IMR-90 (cell line): ENCODE measurements at regions not wholly inside any gene's neighbourhood (a gene's known extent, or its start where the extent isn't known, plus 50 kb on each side); places are given as distances from the start of the nearest gene placed in this dataset.

Experiments used
- ATAC-seq: fragments of 200-7000 bp; cut with Tn5 transposase; 2 replicates; pipeline ENCODE4 v1.9.1; 2020; ENCODE audit warnings: low read depth, mild to moderate bottlenecking, moderate library complexity
- BruUV-seq: library from RNA; stranded (reverse); fragments of 400-500 nt; replicated peaks from 2 replicates; lab custom pipeline; 2021; lab: Mats Ljungman, UMichigan
- CTCF ChIA-PET: fragments of 300-600 bp; formaldehyde crosslinking; extraction: SDS; loops from one replicate; lab custom pipeline; 2021; ENCODE audit warnings: antibody characterized with exemption; lab: Yijun Ruan, JAX
- POLR2A ChIA-PET: fragments of 300-600 bp; sonication (Branson Sonifier 250); formaldehyde crosslinking; loops from one replicate; lab custom pipeline; 2022; ENCODE audit warnings: antibody characterized with exemption; ENCODE audit not compliant: unreplicated experiment; lab: Charles Lee
- DNase-seq: peaks from one replicate; pipeline ENCODE4 v3.0.0; 2013
- H2AFZ ChIP-seq: replicated peaks from 2 replicates; pipeline ENCODE3; 2013; ENCODE audit warnings: low read length, mild to moderate bottlenecking; ENCODE audit not compliant: poor library complexity
- H2AK5ac ChIP-seq: 2 replicates; pipeline ENCODE4 v1.6.1; 2013; ENCODE audit warnings: low read depth, low read length, inconsistent platforms
- H2AK9ac ChIP-seq: replicated peaks from 2 replicates; pipeline ENCODE3; 2013; ENCODE audit warnings: mild to moderate bottlenecking, low read depth, low read length, moderate library complexity; ENCODE audit not compliant: poor library complexity
- H2BK120ac ChIP-seq: 2 replicates; pipeline ENCODE4 v1.6.1; 2013; ENCODE audit warnings: low read depth, low read length, inconsistent platforms
- H2BK15ac ChIP-seq: 3 replicates; pipeline ENCODE4 v1.6.1; 2013; ENCODE audit warnings: low read depth, low read length, inconsistent platforms
- H2BK20ac ChIP-seq: 2 replicates; pipeline ENCODE4 v1.6.1; 2013; ENCODE audit warnings: low read depth, mild to moderate bottlenecking, inconsistent platforms, low read length, moderate library complexity
- H2BK5ac ChIP-seq: 2 replicates; pipeline ENCODE4 v1.6.1; 2013; ENCODE audit warnings: mild to moderate bottlenecking, low read depth, low read length, inconsistent platforms; ENCODE audit not compliant: poor library complexity, severe bottlenecking
- H3K14ac ChIP-seq: replicated peaks from 2 replicates; pipeline ENCODE4 v1.6.1; 2013; ENCODE audit warnings: low read depth, low read length, inconsistent platforms
- H3K18ac ChIP-seq: 2 replicates; pipeline ENCODE4 v1.6.1; 2013; ENCODE audit warnings: low read depth, low read length, control low read depth
- H3K23ac ChIP-seq: 2 replicates; pipeline ENCODE4 v1.6.1; 2013; ENCODE audit warnings: low read depth, low read length, inconsistent platforms
- H3K27ac ChIP-seq: 2 replicates; pipeline ENCODE4 v1.5.1; 2013; ENCODE audit warnings: mild to moderate bottlenecking, control low read depth, low read length; ENCODE audit not compliant: insufficient read depth
- H3K27me3 ChIP-seq: 2 replicates; pipeline ENCODE4 v1.6.1; 2013; ENCODE audit warnings: low read length; ENCODE audit not compliant: control insufficient read depth, insufficient read depth
- H3K36me3 ChIP-seq: 2 replicates; pipeline ENCODE4 v1.6.1; 2013; ENCODE audit warnings: low read length, mixed read lengths; ENCODE audit not compliant: control insufficient read depth, insufficient read depth
- H3K4ac ChIP-seq: 2 replicates; pipeline ENCODE4 v1.6.1; 2013; ENCODE audit warnings: low read depth, low read length, inconsistent platforms
- H3K4me1 ChIP-seq: 2 replicates; pipeline ENCODE4 v1.6.1; 2013; ENCODE audit warnings: low read length, mixed read lengths; ENCODE audit not compliant: control insufficient read depth, insufficient read depth
- H3K4me2 ChIP-seq: 2 replicates; pipeline ENCODE4 v1.6.1; 2013; ENCODE audit warnings: low read depth, mild to moderate bottlenecking, control low read depth, low read length, moderate library complexity
- H3K4me3 ChIP-seq: 2 replicates; pipeline ENCODE4 v1.5.1; 2013; ENCODE audit warnings: low read depth, mild to moderate bottlenecking, control low read depth, low read length, moderate library complexity; ENCODE audit not compliant: insufficient read depth
- H3K56ac ChIP-seq: 2 replicates; pipeline ENCODE4 v1.6.1; 2013; ENCODE audit warnings: low read length, inconsistent platforms; ENCODE audit not compliant: insufficient read depth; ENCODE audit errors: extremely low read depth
- H3K79me1 ChIP-seq, 2 experiments: 2 replicates each; pipeline ENCODE4 v1.6.1; 2013; ENCODE audit warnings: low read length in 2 of 2, inconsistent platforms in 1 of 2, low read depth in 1 of 2
- H3K9ac ChIP-seq: 2 replicates; pipeline ENCODE4 v1.6.1; 2013; ENCODE audit warnings: low read depth, low read length, control low read depth
- H3K9me1 ChIP-seq: 2 replicates; pipeline ENCODE4 v1.6.1; 2013; ENCODE audit warnings: low read length, inconsistent platforms; ENCODE audit not compliant: insufficient read depth
- H3K9me3 ChIP-seq: 2 replicates; pipeline ENCODE4 v1.6.1; 2013; ENCODE audit warnings: low read length; ENCODE audit not compliant: control insufficient read depth, insufficient read depth
- H4K20me1 ChIP-seq: 2 replicates; pipeline ENCODE4 v1.6.1; 2013; ENCODE audit warnings: low read length, inconsistent platforms; ENCODE audit not compliant: insufficient read depth
- H4K5ac ChIP-seq: 2 replicates; pipeline ENCODE4 v1.6.1; 2013; ENCODE audit warnings: mild to moderate bottlenecking, low read depth, low read length, control low read depth
- H4K8ac ChIP-seq, 2 experiments: 2 replicates each; pipeline ENCODE4 v1.6.1; 2013; ENCODE audit warnings: low read depth in 2 of 2, low read length in 2 of 2, control low read depth in 1 of 2, inconsistent platforms in 1 of 2
- H4K91ac ChIP-seq: 2 replicates; pipeline ENCODE4 v1.6.1; 2013; ENCODE audit warnings: low read depth, low read length, inconsistent platforms; ENCODE audit not compliant: insufficient read depth
- CHD1 ChIP-seq: IDR thresholded peaks from 2 replicates; pipeline ENCODE4 v1.6.1; 2012; ENCODE audit warnings: low read depth, low read length, improper control_type of control experiment
- FOS ChIP-seq: fragments of 150-350 bp; IDR thresholded peaks from 2 replicates; pipeline ENCODE4 v1.6.1; 2016; ENCODE audit warnings: low read depth, low read length
- MAFK ChIP-seq: IDR thresholded peaks from 2 replicates; pipeline ENCODE4 v1.6.1; 2012; ENCODE audit warnings: low read depth, low read length, improper control_type of control experiment
- RAD21 ChIP-seq: IDR thresholded peaks from 2 replicates; pipeline ENCODE4 v1.6.1; 2012; ENCODE audit warnings: low read length, improper control_type of control experiment
- RCOR1 ChIP-seq: IDR thresholded peaks from 2 replicates; pipeline ENCODE4 v1.6.1; 2012; ENCODE audit warnings: mild to moderate bottlenecking, low read length, improper control_type of control experiment; ENCODE audit not compliant: insufficient replicate concordance
- SMC3 ChIP-seq: fragments of 150-350 bp; IDR thresholded peaks from 2 replicates; pipeline ENCODE4 v1.6.1; 2016; ENCODE audit warnings: low read depth, mild to moderate bottlenecking, antibody characterized with exemption, low read length, moderate library complexity
- WGBS, 2 experiments: methylation state at CpG; one replicate each; pipeline versions ENCODE4 v1.1.5 to v1.1.7; 2013; ENCODE audit warnings: missing lambda C conversion rate in 2 of 2; ENCODE audit not compliant: insufficient read length in 1 of 2; ENCODE audit errors: extremely low coverage in 2 of 2; 5-methylcytosine and 5-hydroxymethylcytosine counted together
- dilution Hi-C: fragments of 300-500 bp; cut with HindIII; formaldehyde crosslinking; loops from one replicate; pipeline ENCODE4 v1.14.3; 2018; ENCODE audit warnings: low sequenced_read_pairs; ENCODE audit not compliant: unreplicated experiment
- in situ Hi-C: fragments of 300-500 bp; cut with MboI; formaldehyde crosslinking; loops from 3 replicates; pipeline ENCODE4 v1.14.3; 2019; ENCODE audit warnings: low sequenced_read_pairs, inconsistent platforms, mixed read lengths
- intact Hi-C: fragments of 100-400 bp; cut with micrococcal nuclease; formaldehyde crosslinking; loops from 2 replicates; pipeline ENCODE4 v1.10.0; 2022
- TF ChIP-seq, protein P1 (sequence below): fragments of 150-350 bp; IDR thresholded peaks from 2 replicates; pipeline ENCODE4 v1.6.1; 2016; ENCODE audit warnings: low read depth, mild to moderate bottlenecking, low read length, moderate library complexity, borderline replicate concordance

- Histone ChIP-seq H3K14ac (no peak overlapping the region), H2AK5ac (peak overlapping the region; percentile 40; the same call in 1 of the 2 replicates), H2BK15ac (no peak overlapping the region), H2BK5ac (no peak overlapping the region), H3K56ac (no peak overlapping the region), H3K18ac (no peak overlapping the region), H3K27ac (no peak overlapping the region), H2AFZ (no peak overlapping the region), H4K8ac (peak overlapping the region in 1 of 2 experiments; percentile 5; a peak in 1 of 4 replicates), H2AK9ac (no peak overlapping the region), H4K20me1 (no peaks in the 10 kb centered on the region), H3K9ac (no peak overlapping the region), H3K36me3 (no peaks in the 10 kb centered on the region), H3K9me3 (no peaks in the 10 kb centered on the region), H3K4me1 (peaks cover 9% of the 10 kb centered on the region), H2BK20ac (0 out of 2 replicates have a peak overlapping the region, but pooled peaks have one; percentile 29), H3K23ac (no peak overlapping the region), H3K4me2 (no peak overlapping the region), H3K4ac (no peak overlapping the region), H3K27me3 (no peaks in the 10 kb centered on the region), H3K79me1 (peaks cover 8 to 15% of the 10 kb centered on the region in 2 experiments; a peak in 3 of 4 replicates), H4K5ac (no peak overlapping the region; the same call in 1 of the 2 replicates), H3K9me1 (peaks cover 8% of the 10 kb centered on the region; the same call in 1 of the 2 replicates), H2BK120ac (peak overlapping the region; percentile 29; the same call in 1 of the 2 replicates), H3K4me3 (no peak overlapping the region), H4K91ac (no peak overlapping the region)
- BruUV-seq, result no TSS peak
- in situ Hi-C loops, result loop anchor here (10.0 kb wide), 1 partner anchor 116 kb away; the partner anchor contains the start of gene SLC39A10
- intact Hi-C loops, result loop anchor here (10.0 kb wide), 1 partner anchor 396 kb away; no protein-coding TSS in a partner anchor
- dilution Hi-C loops, result no loop called here
- no peak for ATAC-seq
- TF ChIP-seq SMC3 (no peak), CHD1 (no peak), RAD21 (no peak), FOS (no peak), RCOR1 (no peak), MAFK (no peak)
- TF ChIP-seq, protein P1, sequence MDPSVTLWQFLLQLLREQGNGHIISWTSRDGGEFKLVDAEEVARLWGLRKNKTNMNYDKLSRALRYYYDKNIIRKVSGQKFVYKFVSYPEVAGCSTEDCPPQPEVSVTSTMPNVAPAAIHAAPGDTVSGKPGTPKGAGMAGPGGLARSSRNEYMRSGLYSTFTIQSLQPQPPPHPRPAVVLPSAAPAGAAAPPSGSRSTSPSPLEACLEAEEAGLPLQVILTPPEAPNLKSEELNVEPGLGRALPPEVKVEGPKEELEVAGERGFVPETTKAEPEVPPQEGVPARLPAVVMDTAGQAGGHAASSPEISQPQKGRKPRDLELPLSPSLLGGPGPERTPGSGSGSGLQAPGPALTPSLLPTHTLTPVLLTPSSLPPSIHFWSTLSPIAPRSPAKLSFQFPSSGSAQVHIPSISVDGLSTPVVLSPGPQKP, result no peak
- ChIA-PET CTCF (interaction anchor here (1.0 kb wide), 1 partner anchor 127 kb away, joined by 3 read pairs; no protein-coding TSS in a partner anchor), POLR2A (no interaction called here)
- no CpG with 5 or more reads among the region's 2 CpGs for WGBS, 2 experiments
- DNase-seq, result no peak
These were observed 118.1 kb upstream of the SLC39A10 start for GRCh38 chr2:195538937-195539336.
